Midbrain (tissue), 1 donor: ENCODE measurements at regions not wholly inside any gene's neighbourhood (a gene's known extent, or its start where the extent isn't known, plus 50 kb on each side); places are given as distances from the start of the nearest gene placed in this dataset.

ENCODE experiments used
- DNase-seq: peaks from one replicate; lab custom pipeline; 2025; lab: John Stamatoyannopoulos, UW

GRCh38 chr13:103194871-103195270 lies 128.7 kb upstream of the SLC10A2 start:
- DNase-seq = no peak

- DNase-seq = no peak
These were observed 126.4 kb upstream of the SLC10A2 start for GRCh38 chr13:103192511-103193135.

GRCh38 chr13:103190841-103191240 lies 124.6 kb upstream of the SLC10A2 start:
- no peak for DNase-seq

GRCh38 chr13:103188713-103189326 lies 122.6 kb upstream of the SLC10A2 start:
- DNase-seq = peak; percentile 19

GRCh38 chr13:103187721-103188156 lies 121.5 kb upstream of the SLC10A2 start:
- no peak for DNase-seq

GRCh38 chr13:103184413-103184812 lies 118.2 kb upstream of the SLC10A2 start:
- no peak for DNase-seq

- DNase-seq = no peak
These were observed 113.0 kb upstream of the SLC10A2 start for GRCh38 chr13:103178986-103179943.

GRCh38 chr13:103174966-103175365 lies 108.7 kb upstream of the SLC10A2 start:
- no peak for DNase-seq

- DNase-seq = no peak
These were observed 102.8 kb upstream of the SLC10A2 start for GRCh38 chr13:103168901-103169508.

GRCh38 chr13:103164251-103164650 lies 98.0 kb upstream of the SLC10A2 start:
- DNase-seq = no peak

GRCh38 chr13:103161476-103161875 lies 95.3 kb upstream of the SLC10A2 start:
- DNase-seq = no peak

GRCh38 chr13:103157434-103158145 lies 91.4 kb upstream of the SLC10A2 start:
- DNase-seq = no peak

GRCh38 chr13:103157016-103157415 lies 90.8 kb upstream of the SLC10A2 start:
- DNase-seq = no peak

GRCh38 chr13:103156346-103156998 lies 90.3 kb upstream of the SLC10A2 start:
- DNase-seq = no peak

GRCh38 chr13:103153466-103153865 lies 87.2 kb upstream of the SLC10A2 start:
- no peak for DNase-seq

- no peak for DNase-seq
These were observed 81.7 kb upstream of the SLC10A2 start for GRCh38 chr13:103147961-103148360.

GRCh38 chr13:103145442-103145841 lies 79.2 kb upstream of the SLC10A2 start:
- DNase-seq = no peak

GRCh38 chr13:103143432-103143831 lies 77.2 kb upstream of the SLC10A2 start:
- no peak for DNase-seq

GRCh38 chr13:103142151-103142550 lies 75.9 kb upstream of the SLC10A2 start:
- DNase-seq = no peak

GRCh38 chr13:103140001-103140671 lies 73.9 kb upstream of the SLC10A2 start:
- DNase-seq = peak; percentile 50

GRCh38 chr13:103134271-103134670 lies 68.1 kb upstream of the SLC10A2 start:
- DNase-seq = no peak
